Osteocyte (in vitro differentiated cells): ENCODE measurements at regions not wholly inside any gene's neighbourhood (a gene's known extent, or its start where the extent isn't known, plus 50 kb on each side); places are given as distances from the start of the nearest gene placed in this dataset.
A peak's percentile ranks its signal among the peaks of the same experiment; 100 is the strongest.

Experiments
- DNase-seq: peaks from one replicate; pipeline ENCODE4 v3.0.0; 2021; ENCODE audit warnings: mixed read lengths; ENCODE audit not compliant: unreplicated experiment; ENCODE audit errors: extremely low spot score
- H3K27ac Mint-ChIP-seq: one replicate; pipeline ENCODE4 v1.8.0; 2021; ENCODE audit warnings: mild to moderate bottlenecking, mixed read lengths; ENCODE audit not compliant: unreplicated experiment
- H3K27me3 Mint-ChIP-seq: one replicate; pipeline ENCODE4 v1.8.0; 2021; ENCODE audit warnings: mixed read lengths; ENCODE audit not compliant: unreplicated experiment
- H3K36me3 Mint-ChIP-seq: one replicate; pipeline ENCODE4 v1.8.0; 2021; ENCODE audit warnings: mixed read lengths; ENCODE audit not compliant: unreplicated experiment
- H3K4me1 Mint-ChIP-seq: one replicate; pipeline ENCODE4 v1.8.0; 2021; ENCODE audit warnings: mixed read lengths; ENCODE audit not compliant: unreplicated experiment
- H3K4me3 Mint-ChIP-seq: one replicate; pipeline ENCODE4 v1.8.0; 2021; ENCODE audit warnings: mild to moderate bottlenecking, moderate library complexity, mixed read lengths; ENCODE audit not compliant: unreplicated experiment
- H3K9me3 Mint-ChIP-seq: one replicate; pipeline ENCODE4 v1.8.0; 2021; ENCODE audit warnings: mixed read lengths; ENCODE audit not compliant: unreplicated experiment
- CTCF ChIP-seq: fragments of 200-600 bp; sonication (generic); IDR thresholded peaks from 2 replicates; pipeline ENCODE4 v1.5.0; 2021; ENCODE audit warnings: antibody characterized with exemption, mild to moderate bottlenecking, moderate library complexity

- H3K4me3 Mint-ChIP-seq: no peak overlapping the region
- H3K27me3 Mint-ChIP-seq: peaks cover 4% of the 10 kb centered on the region
- H3K36me3 Mint-ChIP-seq: no peaks in the 10 kb centered on the region
- no peak overlapping the region for H3K27ac Mint-ChIP-seq
- H3K9me3 Mint-ChIP-seq: no peaks in the 10 kb centered on the region
- TF ChIP-seq CTCF: no peak
- no peaks in the 10 kb centered on the region for H3K4me1 Mint-ChIP-seq
- DNase-seq: peak; percentile 73
Measured at GRCh38 chr2:883260-883802, 67.3 kb upstream of the SNTG2 start.

- no peaks in the 10 kb centered on the region for H3K36me3 Mint-ChIP-seq
- no peaks in the 10 kb centered on the region for H3K9me3 Mint-ChIP-seq
- H3K4me1 Mint-ChIP-seq: no peaks in the 10 kb centered on the region
- no peak for TF ChIP-seq CTCF
- DNase-seq: peak; percentile 76
- no peak overlapping the region for H3K27ac Mint-ChIP-seq
- H3K4me3 Mint-ChIP-seq: no peak overlapping the region
- H3K27me3 Mint-ChIP-seq: peaks cover 4% of the 10 kb centered on the region
Measured at GRCh38 chr2:881204-881918, 69.3 kb upstream of the SNTG2 start.

GRCh38 chr2:880201-880970, 70.3 kb upstream of the SNTG2 start:
- H3K9me3 Mint-ChIP-seq: no peaks in the 10 kb centered on the region
- no peak for TF ChIP-seq CTCF
- H3K27ac Mint-ChIP-seq: no peak overlapping the region
- no peaks in the 10 kb centered on the region for H3K4me1 Mint-ChIP-seq
- H3K36me3 Mint-ChIP-seq: no peaks in the 10 kb centered on the region
- DNase-seq: peak; percentile 83
- H3K27me3 Mint-ChIP-seq: peaks cover 4% of the 10 kb centered on the region
- no peak overlapping the region for H3K4me3 Mint-ChIP-seq

GRCh38 chr2:879540-879939, 71.1 kb upstream of the SNTG2 start:
- H3K9me3 Mint-ChIP-seq: no peaks in the 10 kb centered on the region
- H3K27me3 Mint-ChIP-seq: peaks cover 4% of the 10 kb centered on the region
- no peaks in the 10 kb centered on the region for H3K36me3 Mint-ChIP-seq
- H3K4me3 Mint-ChIP-seq: no peak overlapping the region
- peak; percentile 19 for DNase-seq
- TF ChIP-seq CTCF: no peak
- no peaks in the 10 kb centered on the region for H3K4me1 Mint-ChIP-seq
- no peak overlapping the region for H3K27ac Mint-ChIP-seq
